Mammary epithelial cell (primary cell): ENCODE measurements at regions not wholly inside any gene's neighbourhood (a gene's known extent, or its start where the extent isn't known, plus 50 kb on each side); places are given as distances from the start of the nearest gene placed in this dataset.

ENCODE experiments used
- EZH2 ChIP-seq: IDR thresholded peaks from 2 replicates; pipeline ENCODE4 v1.6.1; 2012; ENCODE audit warnings: low read length, inconsistent platforms, borderline replicate concordance
- TF ChIP-seq, protein P1 (sequence below), 2 donors: IDR thresholded peaks in 1 of 2; conservative IDR thresholded peaks in 1 of 2; 2 replicates each; pipeline ENCODE4 v1.5.1; 2011 to 2012; ENCODE audit warnings: inconsistent platforms in 2 of 2, low read length in 2 of 2, mild to moderate bottlenecking in 2 of 2, control low read depth in 1 of 2, low read depth in 1 of 2; ENCODE audit not compliant: insufficient read depth in 1 of 2; ENCODE audit errors: extremely low read depth in 1 of 2

DNA sequence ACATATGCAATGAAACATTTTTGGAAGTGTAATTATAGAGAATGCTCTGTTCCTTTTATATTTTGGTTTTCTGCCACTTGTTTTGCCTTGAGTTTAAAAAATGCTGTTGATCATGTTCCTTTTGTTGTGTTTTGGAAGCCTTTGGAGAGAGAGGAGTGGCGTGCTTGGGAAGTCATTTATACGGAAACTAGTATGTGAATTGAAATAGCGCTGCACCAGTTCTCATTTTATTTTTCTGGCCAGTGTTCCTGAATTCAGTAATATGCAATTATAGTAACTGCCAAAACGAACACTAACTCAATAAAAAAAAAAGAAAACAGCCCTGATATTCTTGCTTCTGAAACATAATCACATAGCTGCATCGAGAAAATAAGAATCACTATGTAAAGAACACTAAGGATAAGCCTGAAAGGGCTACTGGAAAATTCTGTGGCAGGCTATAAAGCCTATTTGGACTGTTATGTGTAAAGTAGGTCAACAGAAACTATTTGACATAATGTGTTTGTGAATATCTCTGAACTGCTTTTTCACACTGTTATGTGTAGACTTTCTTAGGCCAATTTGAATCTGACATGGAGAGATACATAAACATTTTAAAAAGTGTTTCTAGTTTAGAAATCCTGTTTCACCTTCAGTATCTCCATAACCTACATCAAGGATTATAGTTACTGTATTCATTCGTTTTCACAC lies 742.0 kb downstream of the KCNT2 start:
- TF ChIP-seq, protein P1, sequence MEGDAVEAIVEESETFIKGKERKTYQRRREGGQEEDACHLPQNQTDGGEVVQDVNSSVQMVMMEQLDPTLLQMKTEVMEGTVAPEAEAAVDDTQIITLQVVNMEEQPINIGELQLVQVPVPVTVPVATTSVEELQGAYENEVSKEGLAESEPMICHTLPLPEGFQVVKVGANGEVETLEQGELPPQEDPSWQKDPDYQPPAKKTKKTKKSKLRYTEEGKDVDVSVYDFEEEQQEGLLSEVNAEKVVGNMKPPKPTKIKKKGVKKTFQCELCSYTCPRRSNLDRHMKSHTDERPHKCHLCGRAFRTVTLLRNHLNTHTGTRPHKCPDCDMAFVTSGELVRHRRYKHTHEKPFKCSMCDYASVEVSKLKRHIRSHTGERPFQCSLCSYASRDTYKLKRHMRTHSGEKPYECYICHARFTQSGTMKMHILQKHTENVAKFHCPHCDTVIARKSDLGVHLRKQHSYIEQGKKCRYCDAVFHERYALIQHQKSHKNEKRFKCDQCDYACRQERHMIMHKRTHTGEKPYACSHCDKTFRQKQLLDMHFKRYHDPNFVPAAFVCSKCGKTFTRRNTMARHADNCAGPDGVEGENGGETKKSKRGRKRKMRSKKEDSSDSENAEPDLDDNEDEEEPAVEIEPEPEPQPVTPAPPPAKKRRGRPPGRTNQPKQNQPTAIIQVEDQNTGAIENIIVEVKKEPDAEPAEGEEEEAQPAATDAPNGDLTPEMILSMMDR (conservative IDR thresholded peaks at IDR 0.05 in 1 of 2, IDR thresholded peaks at IDR 0.05 in 1 of 2; ENCODE audit: extremely low read depth in 1 of 2, insufficient read depth in 1 of 2, low read depth in 1 of 2, low read length in 2 of 2) = no peak
- no peak for TF ChIP-seq EZH2
